OCI-LY7 (cell line): ENCODE measurements at regions not wholly inside any gene's neighbourhood (a gene's known extent, or its start where the extent isn't known, plus 50 kb on each side); places are given as distances from the start of the nearest gene placed in this dataset.

Experiments
- BruUV-seq: library from RNA; stranded (reverse); fragments of 400-500 nt; replicated peaks from 2 replicates; lab custom pipeline; 2021; lab: Mats Ljungman, UMichigan
- CTCF ChIA-PET: fragments of 300-600 bp; sonication (Branson Sonifier 250); formaldehyde crosslinking; loops from one replicate; lab custom pipeline; 2022; ENCODE audit warnings: antibody characterized with exemption; ENCODE audit not compliant: unreplicated experiment; lab: Charles Lee
- POLR2A ChIA-PET: fragments of 300-600 bp; sonication (Branson Sonifier 250); formaldehyde crosslinking; loops from one replicate; lab custom pipeline; 2022; ENCODE audit warnings: antibody characterized with exemption; lab: Charles Lee
- DNase-seq: peaks from one replicate; pipeline ENCODE4 v3.0.0-alpha.2; 2015; ENCODE audit warnings: low spot score
- H2AFZ ChIP-seq: fragments of 200-600 bp; sonication (generic), shearing (Covaris generic); 2 replicates; pipeline ENCODE4 v1.6.1; 2014; ENCODE audit warnings: mild to moderate bottlenecking, antibody characterized with exemption, low read length, moderate library complexity
- H3K27ac ChIP-seq: fragments of 200-600 bp; sonication (generic); 2 replicates; pipeline ENCODE4 v1.5.1; 2014; ENCODE audit warnings: mixed run types, low read depth, mild to moderate bottlenecking, moderate library complexity, low read length, inconsistent platforms; ENCODE audit not compliant: poor library complexity, severe bottlenecking
- H3K36me3 ChIP-seq: fragments of 200-600 bp; sonication (generic); 2 replicates; pipeline ENCODE4 v1.6.1; 2014; ENCODE audit warnings: mild to moderate bottlenecking, antibody characterized with exemption, low read length, moderate library complexity, mixed read lengths; ENCODE audit not compliant: insufficient read depth
- H3K4me1 ChIP-seq: fragments of 200-600 bp; sonication (generic); 2 replicates; pipeline ENCODE4 v1.5.1; 2014; ENCODE audit warnings: mild to moderate bottlenecking, low read length; ENCODE audit not compliant: insufficient read depth, poor library complexity, severe bottlenecking
- H3K4me2 ChIP-seq: fragments of 200-600 bp; sonication (generic); 2 replicates; pipeline ENCODE4 v1.6.1; 2014; ENCODE audit warnings: mild to moderate bottlenecking, low read length
- H3K4me3 ChIP-seq: fragments of 200-600 bp; sonication (generic); 2 replicates; pipeline ENCODE4 v1.5.1; 2014; ENCODE audit warnings: mild to moderate bottlenecking, low read depth, low read length; ENCODE audit not compliant: poor library complexity, severe bottlenecking
- H3K79me2 ChIP-seq: fragments of 200-600 bp; sonication (generic); 2 replicates; pipeline ENCODE4 v1.6.1; 2016; ENCODE audit warnings: low read depth, mild to moderate bottlenecking, low read length, moderate library complexity, mixed read lengths; ENCODE audit not compliant: insufficient read depth
- H3K9me2 ChIP-seq: fragments of 200-600 bp; sonication (generic); 2 replicates; pipeline ENCODE4 v1.6.1; 2016; ENCODE audit warnings: mild to moderate bottlenecking, low read length, mixed read lengths; ENCODE audit not compliant: insufficient read depth
- H3K9me3 ChIP-seq: fragments of 200-600 bp; sonication (generic); 2 replicates; pipeline ENCODE4 v1.6.1; 2014; ENCODE audit warnings: mild to moderate bottlenecking, mixed run types, low read length, mixed read lengths
- H4K20me1 ChIP-seq: fragments of 200-600 bp; sonication (generic); 2 replicates; pipeline ENCODE4 v1.6.1; 2014; ENCODE audit warnings: mild to moderate bottlenecking, antibody characterized with exemption, low read length, moderate library complexity, mixed read lengths; ENCODE audit not compliant: insufficient read depth
- EZH2phosphoT487 ChIP-seq: fragments of 200-600 bp; sonication (generic); IDR thresholded peaks from 2 replicates; pipeline ENCODE4 v1.6.1; 2018; ENCODE audit warnings: low read depth, borderline replicate concordance, mild to moderate bottlenecking, mixed run types, antibody characterized with exemption, low read length, moderate library complexity, mixed read lengths
- intact Hi-C: fragments of 100-400 bp; cut with micrococcal nuclease; formaldehyde crosslinking; loops from one replicate; pipeline ENCODE4 v1.10.0; 2022; ENCODE audit not compliant: unreplicated experiment
- TF ChIP-seq, protein P1 (sequence below): fragments of 200-600 bp; sonication (generic); conservative IDR thresholded peaks from 2 replicates; pipeline ENCODE4 v1.5.1; 2014; ENCODE audit warnings: mild to moderate bottlenecking, antibody characterized with exemption, low read length, moderate library complexity, mixed read lengths

DNA sequence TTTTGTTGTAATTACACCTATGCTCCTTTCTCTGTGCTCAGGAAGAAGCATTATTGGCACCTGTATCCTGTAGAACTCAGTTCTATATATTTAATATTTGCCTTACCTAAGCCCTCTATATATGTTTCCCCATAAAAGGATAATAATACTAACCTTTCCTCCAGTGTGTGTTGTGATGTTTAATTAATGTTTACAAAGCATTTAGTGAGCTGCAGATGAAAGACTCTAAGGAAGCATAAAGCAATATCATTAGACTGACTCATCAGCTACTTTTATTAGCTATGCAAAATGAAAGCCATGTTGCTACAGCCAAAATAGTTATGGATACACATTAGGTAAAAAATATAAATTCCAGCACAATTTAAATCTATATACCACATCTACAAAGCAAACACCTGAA is 93.6 kb upstream of the PTPN13 start:
- H3K9me2 ChIP-seq: no peaks in the 10 kb centered on the region
- ChIA-PET POLR2A (interaction anchor here (0.6 to 1.0 kb wide), 7 partner anchors 10 to 972 kb away, joined by 3 to 8 read pairs (median 3); no protein-coding TSS in a partner anchor), CTCF (no interaction called here)
- H4K20me1 ChIP-seq: no peaks in the 10 kb centered on the region; the same call in 1 of the 2 replicates
- H3K4me1 ChIP-seq: no peaks in the 10 kb centered on the region
- no peak for DNase-seq
- H3K4me3 ChIP-seq: no peak overlapping the region
- no peaks in the 10 kb centered on the region for H3K9me3 ChIP-seq
- no peaks in the 10 kb centered on the region for H3K36me3 ChIP-seq
- H2AFZ ChIP-seq: no peak overlapping the region
- BruUV-seq: no TSS peak
- TF ChIP-seq, protein P1, sequence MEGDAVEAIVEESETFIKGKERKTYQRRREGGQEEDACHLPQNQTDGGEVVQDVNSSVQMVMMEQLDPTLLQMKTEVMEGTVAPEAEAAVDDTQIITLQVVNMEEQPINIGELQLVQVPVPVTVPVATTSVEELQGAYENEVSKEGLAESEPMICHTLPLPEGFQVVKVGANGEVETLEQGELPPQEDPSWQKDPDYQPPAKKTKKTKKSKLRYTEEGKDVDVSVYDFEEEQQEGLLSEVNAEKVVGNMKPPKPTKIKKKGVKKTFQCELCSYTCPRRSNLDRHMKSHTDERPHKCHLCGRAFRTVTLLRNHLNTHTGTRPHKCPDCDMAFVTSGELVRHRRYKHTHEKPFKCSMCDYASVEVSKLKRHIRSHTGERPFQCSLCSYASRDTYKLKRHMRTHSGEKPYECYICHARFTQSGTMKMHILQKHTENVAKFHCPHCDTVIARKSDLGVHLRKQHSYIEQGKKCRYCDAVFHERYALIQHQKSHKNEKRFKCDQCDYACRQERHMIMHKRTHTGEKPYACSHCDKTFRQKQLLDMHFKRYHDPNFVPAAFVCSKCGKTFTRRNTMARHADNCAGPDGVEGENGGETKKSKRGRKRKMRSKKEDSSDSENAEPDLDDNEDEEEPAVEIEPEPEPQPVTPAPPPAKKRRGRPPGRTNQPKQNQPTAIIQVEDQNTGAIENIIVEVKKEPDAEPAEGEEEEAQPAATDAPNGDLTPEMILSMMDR: no peak
- no peak for TF ChIP-seq EZH2phosphoT487
- H3K4me2 ChIP-seq: no peak overlapping the region
- H3K27ac ChIP-seq: no peak overlapping the region
- intact Hi-C loops: no loop called here
- H3K79me2 ChIP-seq: no peaks in the 10 kb centered on the region

DNA sequence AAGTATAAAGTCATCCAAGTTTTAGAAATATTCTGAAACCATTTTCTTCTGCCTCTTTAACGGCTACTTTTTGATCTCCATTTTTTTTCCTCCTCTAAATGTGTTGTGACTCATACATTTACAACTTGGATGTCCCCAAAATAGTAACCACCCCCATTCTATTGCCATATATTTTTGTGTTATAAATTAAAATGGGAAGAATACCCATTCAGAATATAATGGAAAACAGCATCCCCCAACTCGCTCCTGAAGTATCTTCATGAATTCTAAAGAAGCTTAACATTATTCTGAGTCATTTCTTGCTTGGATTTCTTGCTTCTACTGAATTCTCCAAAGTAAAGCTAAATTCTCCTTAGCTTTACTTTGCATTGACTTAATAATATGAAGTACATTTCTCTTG is 92.0 kb upstream of the PTPN13 start:
- Histone ChIP-seq H3K36me3 (no peaks in the 10 kb centered on the region), H3K79me2 (no peaks in the 10 kb centered on the region), H3K4me3 (no peak overlapping the region), H4K20me1 (no peaks in the 10 kb centered on the region; the same call in 1 of the 2 replicates), H3K4me1 (no peaks in the 10 kb centered on the region), H3K9me2 (no peaks in the 10 kb centered on the region), H3K4me2 (no peak overlapping the region), H3K27ac (no peak overlapping the region), H3K9me3 (no peaks in the 10 kb centered on the region), H2AFZ (no peak overlapping the region)
- intact Hi-C loops: no loop called here
- TF ChIP-seq EZH2phosphoT487: no peak
- TF ChIP-seq, protein P1: no peak
- ChIA-PET POLR2A (no interaction called here), CTCF (no interaction called here)
- no TSS peak for BruUV-seq
- no peak for DNase-seq

DNA sequence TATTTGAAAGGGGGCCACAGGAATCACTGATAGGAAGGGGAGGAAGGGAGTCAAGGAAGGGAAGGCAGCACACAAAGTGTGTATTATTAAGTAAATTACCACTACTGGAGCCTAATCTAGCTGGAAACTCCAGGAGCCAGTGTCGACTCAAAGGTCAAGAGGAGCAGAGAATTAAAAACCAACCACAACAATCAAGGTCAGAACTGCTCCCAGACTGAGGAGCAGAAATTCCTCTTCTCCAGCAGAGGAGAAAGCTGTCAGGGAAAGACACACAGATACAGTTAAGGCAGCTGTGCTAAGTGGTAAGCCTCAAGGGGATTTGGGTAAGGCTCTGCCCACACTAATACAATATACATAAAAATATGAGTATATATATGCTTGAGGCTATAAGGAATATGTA is 87.5 kb upstream of the PTPN13 start:
- ChIA-PET CTCF (no interaction called here), POLR2A (interaction anchor here (0.7 to 1.0 kb wide), 2 partner anchors 15 to 228 kb away, joined by 3 to 6 read pairs; no protein-coding TSS in a partner anchor)
- no peaks in the 10 kb centered on the region for H3K9me2 ChIP-seq
- H3K4me2 ChIP-seq: no peak overlapping the region
- H3K79me2 ChIP-seq: no peaks in the 10 kb centered on the region
- BruUV-seq: no TSS peak
- intact Hi-C loops: no loop called here
- no peaks in the 10 kb centered on the region for H3K36me3 ChIP-seq
- H3K4me1 ChIP-seq: no peaks in the 10 kb centered on the region
- H2AFZ ChIP-seq: no peak overlapping the region
- H3K27ac ChIP-seq: no peak overlapping the region
- no peaks in the 10 kb centered on the region; the same call in 1 of the 2 replicates for H4K20me1 ChIP-seq
- H3K4me3 ChIP-seq: no peak overlapping the region
- no peaks in the 10 kb centered on the region for H3K9me3 ChIP-seq
- no peak for TF ChIP-seq EZH2phosphoT487
- no peak for DNase-seq
